ENCODE measurements at regions not wholly inside any gene's neighbourhood (a gene's known extent, or its start where the extent isn't known, plus 50 kb on each side); places are given as distances from the start of the nearest gene placed in this dataset.
A peak's percentile ranks its signal among the peaks of the same experiment; 100 is the strongest.

- peak overlapping the region; percentile 11 for H3K27ac Mint-ChIP-seq
- H3K27me3 Mint-ChIP-seq (ENCODE audit: low read depth), result no peaks in the 10 kb centered on the region
- no peak for DNase-seq (ENCODE audit: low spot score in 2 of 2, unreplicated experiment in 2 of 2)
- no peak for TF ChIP-seq CTCF (IDR thresholded peaks at IDR 0.05; ENCODE audit: unreplicated experiment)
- H3K36me3 Mint-ChIP-seq, result no peaks in the 10 kb centered on the region
- H3K4me1 Mint-ChIP-seq, result peaks cover 19% of the 10 kb centered on the region
- no peaks in the 10 kb centered on the region for H3K9me3 Mint-ChIP-seq
- no peak overlapping the region for H3K4me3 Mint-ChIP-seq
Measured at GRCh38 chr2:57615855-57616556, 430.6 kb upstream of the VRK2 start.

- no peak for TF ChIP-seq CTCF (IDR thresholded peaks at IDR 0.05; ENCODE audit: unreplicated experiment)
- no peak overlapping the region for H3K4me3 Mint-ChIP-seq
- H3K9me3 Mint-ChIP-seq, result no peaks in the 10 kb centered on the region
- no peaks in the 10 kb centered on the region for H3K27me3 Mint-ChIP-seq (ENCODE audit: low read depth)
- no peak overlapping the region for H3K27ac Mint-ChIP-seq
- no peaks in the 10 kb centered on the region for H3K36me3 Mint-ChIP-seq
- DNase-seq (ENCODE audit: low spot score in 2 of 2, unreplicated experiment in 2 of 2), result no peak
- peaks cover 27% of the 10 kb centered on the region for H3K4me1 Mint-ChIP-seq
Measured at GRCh38 chr2:57617318-57617717, 429.3 kb upstream of the VRK2 start.

GRCh38 chr2:57621122-57621663 lies 425.4 kb upstream of the VRK2 start:
- TF ChIP-seq CTCF (IDR thresholded peaks at IDR 0.05; ENCODE audit: unreplicated experiment), result no peak
- peaks cover 25% of the 10 kb centered on the region for H3K4me1 Mint-ChIP-seq
- no peaks in the 10 kb centered on the region for H3K36me3 Mint-ChIP-seq
- no peaks in the 10 kb centered on the region for H3K9me3 Mint-ChIP-seq
- no peak overlapping the region for H3K4me3 Mint-ChIP-seq
- no peaks in the 10 kb centered on the region for H3K27me3 Mint-ChIP-seq (ENCODE audit: low read depth)
- no peak for DNase-seq (ENCODE audit: low spot score in 2 of 2, unreplicated experiment in 2 of 2)
- H3K27ac Mint-ChIP-seq, result no peak overlapping the region

- H3K27ac Mint-ChIP-seq, result no peak overlapping the region
- TF ChIP-seq CTCF (IDR thresholded peaks at IDR 0.05; ENCODE audit: unreplicated experiment), result no peak
- H3K4me1 Mint-ChIP-seq, result peaks cover 19% of the 10 kb centered on the region
- H3K27me3 Mint-ChIP-seq (ENCODE audit: low read depth), result no peaks in the 10 kb centered on the region
- H3K36me3 Mint-ChIP-seq, result no peaks in the 10 kb centered on the region
- no peak overlapping the region for H3K4me3 Mint-ChIP-seq
- H3K9me3 Mint-ChIP-seq, result no peaks in the 10 kb centered on the region
- no peak for DNase-seq (ENCODE audit: low spot score in 2 of 2, unreplicated experiment in 2 of 2)
Measured at GRCh38 chr2:57622009-57622408, 424.6 kb upstream of the VRK2 start.

GRCh38 chr2:57656198-57656597 lies 390.4 kb upstream of the VRK2 start:
- TF ChIP-seq CTCF (IDR thresholded peaks at IDR 0.05; ENCODE audit: unreplicated experiment), result no peak
- no peaks in the 10 kb centered on the region for H3K27me3 Mint-ChIP-seq (ENCODE audit: low read depth)
- no peak overlapping the region for H3K27ac Mint-ChIP-seq
- peaks cover 9% of the 10 kb centered on the region for H3K36me3 Mint-ChIP-seq
- no peak overlapping the region for H3K4me3 Mint-ChIP-seq
- peaks cover 28% of the 10 kb centered on the region for H3K9me3 Mint-ChIP-seq
- no peaks in the 10 kb centered on the region for H3K4me1 Mint-ChIP-seq
- no peak for DNase-seq (ENCODE audit: low spot score in 2 of 2, unreplicated experiment in 2 of 2)
